Astrocyte of the cerebellum (primary cell): ENCODE measurements at regions not wholly inside any gene's neighbourhood (a gene's known extent, or its start where the extent isn't known, plus 50 kb on each side); places are given as distances from the start of the nearest gene placed in this dataset.
"Not testable (repeated sequence)": the region's sequence is repeated elsewhere in the genome, so short reads cannot be mapped to it uniquely, and the experiment has no call there.

ENCODE experiments used
- DNase-seq: peaks from one replicate; pipeline ENCODE4 v3.0.0-alpha.2; 2011; ENCODE audit warnings: low read depth
- H3K4me3 ChIP-seq: 2 replicates; pipeline ENCODE4 v1.5.1; 2011; ENCODE audit warnings: mild to moderate bottlenecking, low read depth, low read length, moderate library complexity
- in situ Hi-C: cut with HindIII; loops from 2 replicates; pipeline ENCODE4 v1.10.0; 2017; ENCODE audit warnings: low sequenced_read_pairs
- TF ChIP-seq, protein P1 (sequence below): IDR thresholded peaks from 2 replicates; pipeline ENCODE4 v1.5.1; 2012; ENCODE audit warnings: low read length, low read depth, moderate library complexity, mild to moderate bottlenecking; ENCODE audit errors: missing control alignments

DNA sequence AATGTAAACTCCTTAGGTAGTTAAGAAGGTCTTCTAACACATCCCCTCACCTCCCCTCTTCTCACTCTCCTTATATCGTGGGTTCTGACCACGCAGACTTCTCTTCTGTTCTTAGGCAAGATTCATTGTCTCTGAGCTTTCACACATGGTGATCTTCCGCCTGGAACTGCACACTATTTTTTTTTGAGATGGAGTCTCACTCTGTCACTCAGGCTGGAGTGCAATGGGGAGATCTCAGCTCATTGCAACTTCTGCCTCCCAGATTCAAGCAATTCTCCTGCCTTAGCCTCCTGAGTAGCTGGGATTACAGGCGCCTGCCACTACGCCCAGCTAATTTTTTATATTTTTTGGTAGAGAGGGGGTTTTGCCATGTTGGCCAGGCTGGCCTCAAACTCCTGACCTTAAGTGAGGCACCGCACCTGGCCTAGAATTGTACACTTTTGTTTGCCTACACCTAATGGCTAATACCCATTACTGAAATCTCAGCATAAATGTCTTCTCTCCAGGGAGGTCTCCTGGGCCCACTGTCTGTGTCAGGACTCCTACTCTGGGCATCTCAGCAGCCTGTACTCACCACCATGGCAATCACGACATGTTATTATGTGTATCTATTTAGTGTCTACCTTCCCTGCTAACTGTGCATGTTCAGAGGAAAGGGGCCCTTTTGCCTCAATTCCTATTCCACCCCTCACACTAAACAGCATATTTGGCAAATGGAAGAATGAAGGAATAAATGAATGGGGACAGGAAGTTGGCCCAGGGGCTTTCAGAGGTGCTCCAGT is 646.3 kb upstream of the DPP6 start:
- in situ Hi-C loops, result no loop called here
- TF ChIP-seq, protein P1, sequence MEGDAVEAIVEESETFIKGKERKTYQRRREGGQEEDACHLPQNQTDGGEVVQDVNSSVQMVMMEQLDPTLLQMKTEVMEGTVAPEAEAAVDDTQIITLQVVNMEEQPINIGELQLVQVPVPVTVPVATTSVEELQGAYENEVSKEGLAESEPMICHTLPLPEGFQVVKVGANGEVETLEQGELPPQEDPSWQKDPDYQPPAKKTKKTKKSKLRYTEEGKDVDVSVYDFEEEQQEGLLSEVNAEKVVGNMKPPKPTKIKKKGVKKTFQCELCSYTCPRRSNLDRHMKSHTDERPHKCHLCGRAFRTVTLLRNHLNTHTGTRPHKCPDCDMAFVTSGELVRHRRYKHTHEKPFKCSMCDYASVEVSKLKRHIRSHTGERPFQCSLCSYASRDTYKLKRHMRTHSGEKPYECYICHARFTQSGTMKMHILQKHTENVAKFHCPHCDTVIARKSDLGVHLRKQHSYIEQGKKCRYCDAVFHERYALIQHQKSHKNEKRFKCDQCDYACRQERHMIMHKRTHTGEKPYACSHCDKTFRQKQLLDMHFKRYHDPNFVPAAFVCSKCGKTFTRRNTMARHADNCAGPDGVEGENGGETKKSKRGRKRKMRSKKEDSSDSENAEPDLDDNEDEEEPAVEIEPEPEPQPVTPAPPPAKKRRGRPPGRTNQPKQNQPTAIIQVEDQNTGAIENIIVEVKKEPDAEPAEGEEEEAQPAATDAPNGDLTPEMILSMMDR, result no peak
- DNase-seq, result no peak
- no peak overlapping the region for H3K4me3 ChIP-seq

DNA sequence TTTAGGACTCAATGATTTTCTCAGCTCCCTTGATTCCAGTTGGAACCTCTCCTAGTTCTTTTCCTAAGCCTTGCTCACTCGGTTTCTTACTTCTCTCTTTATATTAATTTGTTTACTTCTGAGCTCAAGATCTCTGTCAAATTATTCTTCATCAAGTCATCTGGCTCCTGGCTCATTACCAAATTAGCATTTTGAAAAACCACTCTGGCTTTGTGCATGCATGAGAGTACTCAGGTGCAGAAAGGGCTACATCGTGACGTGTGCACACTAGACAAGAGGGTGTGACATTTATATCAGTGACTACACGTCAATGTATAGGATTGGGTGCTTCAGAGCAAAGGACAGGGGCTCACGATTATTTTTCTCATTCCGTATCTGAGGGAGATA is 645.7 kb upstream of the DPP6 start:
- TF ChIP-seq, protein P1, result no peak
- in situ Hi-C loops, result no loop called here
- H3K4me3 ChIP-seq, result no peak overlapping the region
- DNase-seq, result no peak

DNA sequence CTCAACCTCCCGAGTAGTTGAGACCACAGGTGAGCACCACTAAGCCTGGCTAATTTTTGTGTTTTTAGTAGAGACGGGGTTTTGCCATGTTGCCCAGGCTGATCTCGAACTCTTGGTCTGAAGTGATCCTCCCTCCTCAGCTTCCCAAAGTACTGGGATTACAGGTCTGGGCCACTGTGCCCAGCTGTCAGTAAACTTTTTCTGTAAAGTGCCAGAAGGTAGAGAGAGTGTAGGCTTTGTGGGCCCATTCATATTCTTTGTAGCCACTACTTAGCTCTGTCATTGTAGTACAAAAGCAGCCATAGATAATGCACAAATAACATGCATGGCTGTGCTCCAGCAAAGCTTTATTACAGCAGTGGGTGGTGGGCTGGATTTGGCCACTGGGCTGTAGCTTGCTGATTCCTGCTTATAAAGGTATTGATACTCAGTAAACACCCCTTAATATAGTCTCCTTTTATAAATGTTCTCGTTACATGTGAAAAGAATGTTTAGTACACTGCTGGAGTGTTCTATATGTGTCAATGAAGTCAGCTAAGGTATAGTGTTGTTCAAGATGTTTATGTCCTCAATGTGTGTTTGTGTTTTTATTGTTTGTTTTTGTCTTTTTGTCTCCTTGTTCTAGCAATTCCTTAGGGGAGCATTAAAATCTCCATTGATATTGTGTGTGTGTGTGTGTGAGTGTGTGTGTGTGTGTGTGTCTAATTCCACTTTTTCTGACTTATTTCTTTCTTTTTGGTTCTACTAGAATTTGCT is 644.7 kb upstream of the DPP6 start:
- TF ChIP-seq, protein P1, result no peak
- H3K4me3 ChIP-seq, result no peak overlapping the region
- no peak for DNase-seq
- in situ Hi-C loops, result no loop called here

DNA sequence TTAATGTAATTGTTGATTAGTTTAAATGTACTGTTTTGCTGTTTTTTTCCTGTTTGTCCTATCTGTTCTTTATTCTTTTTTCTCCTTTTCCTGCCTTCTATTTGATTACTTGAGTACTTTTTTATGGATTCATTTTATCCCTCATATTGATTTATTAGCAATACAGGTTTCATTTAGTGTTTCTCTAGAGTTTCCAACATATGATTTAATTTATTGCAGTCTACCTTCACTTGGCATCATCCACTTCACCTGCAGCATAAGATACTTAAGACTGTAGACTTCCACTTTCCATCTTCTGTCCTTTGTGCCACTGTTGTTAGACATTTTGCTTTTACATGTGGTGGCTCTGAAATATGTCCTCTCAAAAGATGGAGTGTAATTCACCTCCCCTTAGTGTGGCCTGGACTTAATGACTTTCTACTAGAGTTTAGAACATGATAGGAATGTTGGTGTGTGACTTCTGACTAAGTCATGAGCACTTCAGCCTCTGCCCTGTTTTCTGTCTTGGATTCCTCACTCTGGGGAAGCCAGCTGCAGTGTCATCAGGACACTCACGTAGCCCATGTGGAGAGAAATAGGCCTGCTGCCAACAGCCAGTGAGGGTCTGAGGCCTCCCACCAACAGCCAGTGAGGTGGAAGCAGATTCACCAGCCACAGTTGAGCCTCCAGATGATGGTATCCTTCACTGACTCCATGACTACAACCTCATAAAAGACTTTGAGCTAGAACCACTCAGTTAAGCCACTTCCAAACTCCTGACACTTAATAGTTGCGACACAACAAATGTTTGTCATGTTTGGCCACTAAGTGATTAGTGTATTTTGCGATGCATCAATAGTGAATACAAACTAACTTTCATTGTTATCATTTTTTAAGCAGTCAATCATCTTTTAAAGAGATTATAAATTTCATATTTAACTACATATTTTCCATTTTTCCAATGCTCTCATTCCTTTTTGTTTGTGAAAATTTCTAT is 643.5 kb upstream of the DPP6 start:
- in situ Hi-C loops, result no loop called here
- TF ChIP-seq, protein P1, result no peak
- DNase-seq, result no peak
- H3K4me3 ChIP-seq, result no peak overlapping the region

DNA sequence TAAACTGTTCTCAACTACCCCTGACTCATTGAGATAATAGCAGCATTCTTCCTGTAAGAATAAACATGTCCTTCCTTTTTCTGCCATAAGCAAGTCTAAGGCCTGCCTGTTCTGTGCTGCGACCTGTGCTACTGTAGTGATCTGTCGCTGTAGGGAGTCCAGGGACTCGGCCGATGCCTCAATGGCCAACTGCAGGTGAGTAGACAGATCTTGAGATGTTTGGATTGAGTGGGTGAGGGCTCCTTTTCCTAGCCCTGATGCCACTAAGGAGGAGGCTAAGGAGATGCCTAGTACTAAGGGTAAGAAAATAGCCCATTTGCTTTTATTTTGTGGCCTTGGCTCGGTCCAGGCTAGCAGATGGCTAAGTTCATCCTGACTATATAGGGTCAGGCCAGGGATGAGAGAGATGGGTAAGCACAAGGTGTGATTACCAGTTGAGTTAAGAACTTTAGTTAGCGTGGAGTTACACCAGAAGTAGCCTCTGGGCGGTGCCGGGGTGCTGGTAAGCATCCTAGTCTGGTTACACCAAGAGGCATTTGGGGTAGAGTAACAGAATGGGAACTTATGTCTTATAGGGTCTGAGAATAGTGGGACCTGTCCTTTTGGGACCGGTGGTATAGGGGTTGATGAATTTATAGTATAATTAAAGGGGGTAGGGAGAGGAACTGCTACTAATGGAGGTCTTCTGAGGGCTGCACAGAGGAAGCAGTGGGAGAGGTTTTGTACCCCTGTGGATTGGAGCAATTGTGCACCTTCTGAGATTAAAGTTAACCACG is 642.4 kb upstream of the DPP6 start:
- H3K4me3 ChIP-seq, in situ Hi-C loops, DNase-seq: not testable (repeated sequence)

DNA sequence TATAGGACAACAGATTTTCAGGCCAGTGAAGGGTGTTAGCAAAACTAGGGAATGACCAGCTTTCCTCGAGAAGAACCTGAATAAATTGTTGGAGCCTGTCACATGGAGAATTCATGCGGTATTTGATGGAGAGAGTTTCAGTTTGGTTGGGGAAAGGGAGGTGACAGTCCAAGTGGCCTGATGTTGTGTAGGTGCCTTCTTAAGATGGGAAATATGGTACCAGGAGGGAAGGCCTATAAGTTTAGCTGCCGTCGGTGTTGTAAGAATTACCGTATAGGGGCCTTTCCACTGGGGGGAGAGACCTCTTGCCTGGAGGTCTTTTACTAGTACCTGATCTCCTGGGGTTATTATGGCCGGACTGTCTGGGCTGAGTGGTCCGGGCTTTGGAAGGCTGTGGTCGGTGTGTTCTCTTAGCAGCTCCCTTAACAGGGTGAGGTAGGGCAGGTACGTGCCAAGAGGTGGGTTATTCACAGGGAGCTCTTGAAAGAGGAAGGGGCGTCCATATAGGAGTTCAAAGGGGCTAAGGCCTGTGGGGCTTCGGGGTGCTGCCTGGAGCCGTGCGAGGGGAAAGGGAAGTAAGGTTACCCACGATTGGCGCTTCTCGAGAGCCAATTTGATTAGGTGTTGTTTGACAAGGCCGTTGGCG is 641.1 kb upstream of the DPP6 start:
- in situ Hi-C loops, DNase-seq, H3K4me3 ChIP-seq: not testable (repeated sequence)

DNA sequence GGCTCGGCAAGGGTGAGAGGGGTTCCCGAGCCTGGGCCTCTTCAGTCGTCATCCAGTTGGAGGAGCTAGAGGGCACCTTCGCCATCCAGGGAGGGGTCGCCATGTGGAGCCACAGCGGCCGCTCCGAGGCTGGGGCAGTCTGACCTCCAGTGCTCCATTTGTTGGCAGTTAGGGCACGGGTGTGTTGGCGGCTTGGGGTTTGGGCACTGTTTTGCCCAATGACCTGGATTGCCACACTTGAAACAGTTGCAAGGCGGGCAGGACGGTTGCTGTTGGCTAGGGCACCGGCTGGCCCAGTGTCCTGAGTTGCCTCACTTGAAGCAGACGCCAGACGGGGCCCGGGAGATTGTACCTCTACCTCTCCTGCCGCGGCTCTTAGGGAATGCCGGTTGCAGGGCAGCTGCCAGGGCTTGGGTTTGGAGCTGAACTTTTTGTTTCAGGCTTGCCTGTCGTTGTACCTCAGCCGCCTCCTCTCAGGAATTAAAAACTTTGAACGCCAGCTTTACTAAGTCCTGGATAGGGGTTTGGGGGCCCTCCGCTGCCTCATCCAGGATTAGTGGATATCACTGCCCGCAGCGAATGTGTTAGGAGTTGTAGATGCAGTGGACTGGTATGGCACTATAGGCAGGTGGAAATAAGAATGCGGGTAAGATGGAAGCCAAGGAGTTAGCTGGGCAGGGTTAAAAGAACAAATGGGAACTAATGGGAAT is 639.9 kb upstream of the DPP6 start:
- H3K4me3 ChIP-seq, in situ Hi-C loops, DNase-seq: not testable (repeated sequence)

DNA sequence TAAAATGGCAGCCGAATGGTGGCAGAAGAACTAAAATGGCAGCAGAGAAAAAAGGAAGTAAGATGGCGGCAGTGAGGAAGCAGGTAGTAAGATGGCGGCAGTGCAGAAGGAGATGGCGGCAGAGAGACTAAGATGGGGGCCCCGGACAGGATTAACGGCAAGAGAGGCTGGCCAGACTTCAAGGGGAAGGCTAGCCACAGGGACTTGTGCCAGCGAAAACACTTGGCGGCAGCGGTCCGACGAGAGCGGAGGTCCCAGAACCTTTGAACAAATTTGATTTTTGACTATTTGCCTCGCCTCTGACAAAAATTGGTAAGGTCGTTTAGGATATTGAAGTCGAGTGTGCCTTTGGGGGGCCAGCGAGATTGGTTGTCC is 639.4 kb upstream of the DPP6 start:
- DNase-seq, H3K4me3 ChIP-seq, in situ Hi-C loops: not testable (repeated sequence)
